ENCODE measurements at regions not wholly inside any gene's neighbourhood (a gene's known extent, or its start where the extent isn't known, plus 50 kb on each side); places are given as distances from the start of the nearest gene placed in this dataset.
A peak's percentile ranks its signal among the peaks of the same experiment; 100 is the strongest.

GRCh38 chr11:112357488-112357887 lies 96.8 kb upstream of the PLET1 start:
- no peak for DNase-seq

- no peak for DNase-seq
Measured at GRCh38 chr11:112361396-112361795, 100.7 kb upstream of the PLET1 start.

- DNase-seq: no peak
Measured at GRCh38 chr11:112363527-112363926, 102.9 kb upstream of the PLET1 start.

- no peak for DNase-seq
Measured at GRCh38 chr11:112364962-112365481, 104.4 kb upstream of the PLET1 start.

- DNase-seq: no peak
Measured at GRCh38 chr11:112366012-112366411, 105.4 kb upstream of the PLET1 start.

- no peak for DNase-seq
Measured at GRCh38 chr11:112366777-112367176, 106.1 kb upstream of the PLET1 start.

GRCh38 chr11:112367461-112367860 lies 106.8 kb upstream of the PLET1 start:
- no peak for DNase-seq

- no peak for DNase-seq
Measured at GRCh38 chr11:112367895-112368294, 107.2 kb upstream of the PLET1 start.

- no peak for DNase-seq
Measured at GRCh38 chr11:112368381-112368780, 107.7 kb upstream of the PLET1 start.

GRCh38 chr11:112369374-112369773 lies 108.7 kb upstream of the PLET1 start:
- no peak for DNase-seq

- DNase-seq: no peak
Measured at GRCh38 chr11:112369916-112370315, 109.3 kb upstream of the PLET1 start.

GRCh38 chr11:112374486-112375140 lies 114.0 kb upstream of the PLET1 start:
- no peak for DNase-seq

- DNase-seq: no peak
Measured at GRCh38 chr11:112377946-112378345, 117.3 kb upstream of the PLET1 start.

GRCh38 chr11:112380464-112380863 lies 119.8 kb upstream of the PLET1 start:
- DNase-seq: no peak

GRCh38 chr11:112381578-112381977 lies 120.9 kb upstream of the PLET1 start:
- no peak for DNase-seq

GRCh38 chr11:112382561-112382960 lies 121.9 kb upstream of the PLET1 start:
- DNase-seq: no peak

- DNase-seq: peak; percentile 21
Measured at GRCh38 chr11:112388496-112388895, 127.8 kb upstream of the PLET1 start.

GRCh38 chr11:112391086-112391485 lies 130.4 kb upstream of the PLET1 start:
- no peak for DNase-seq

- DNase-seq: peak; percentile 97
Measured at GRCh38 chr11:112392904-112393303, 132.2 kb upstream of the PLET1 start.

- no peak for DNase-seq
Measured at GRCh38 chr11:112394304-112394703, 133.6 kb upstream of the PLET1 start.

GRCh38 chr11:112396076-112396475 lies 135.4 kb upstream of the PLET1 start:
- DNase-seq: no peak

- peak; percentile 31 for DNase-seq
Measured at GRCh38 chr11:112398798-112399478, 138.3 kb upstream of the PLET1 start.

GRCh38 chr11:112400476-112401014 lies 139.9 kb upstream of the PLET1 start:
- DNase-seq: no peak

Measured in NCI-H146 (cell line).